ENCODE measurements at regions not wholly inside any gene's neighbourhood (a gene's known extent, or its start where the extent isn't known, plus 50 kb on each side); places are given as distances from the start of the nearest gene placed in this dataset.

- no peak for DNase-seq
Measured at GRCh38 chr9:35540315-35540714, 50.4 kb downstream of the RUSC2 start.

GRCh38 chr9:35546853-35547252 lies 56.9 kb downstream of the RUSC2 start:
- DNase-seq, result no peak

- no peak for DNase-seq
Measured at GRCh38 chr9:35547889-35548418, 57.1 kb upstream of the TESK1 start.

- no peak for DNase-seq
Measured at GRCh38 chr9:35548571-35548970, 56.5 kb upstream of the TESK1 start.

- no peak for DNase-seq
Measured at GRCh38 chr9:35549441-35549840, 55.6 kb upstream of the TESK1 start.

GRCh38 chr9:35552376-35552775 lies 52.7 kb upstream of the TESK1 start:
- no peak for DNase-seq

GRCh38 chr9:35552837-35553236 lies 52.2 kb upstream of the TESK1 start:
- DNase-seq, result no peak

- DNase-seq, result peak; percentile 12 to 69
Measured at GRCh38 chr9:35553670-35554543, 51.2 kb upstream of the TESK1 start.

DNA sequence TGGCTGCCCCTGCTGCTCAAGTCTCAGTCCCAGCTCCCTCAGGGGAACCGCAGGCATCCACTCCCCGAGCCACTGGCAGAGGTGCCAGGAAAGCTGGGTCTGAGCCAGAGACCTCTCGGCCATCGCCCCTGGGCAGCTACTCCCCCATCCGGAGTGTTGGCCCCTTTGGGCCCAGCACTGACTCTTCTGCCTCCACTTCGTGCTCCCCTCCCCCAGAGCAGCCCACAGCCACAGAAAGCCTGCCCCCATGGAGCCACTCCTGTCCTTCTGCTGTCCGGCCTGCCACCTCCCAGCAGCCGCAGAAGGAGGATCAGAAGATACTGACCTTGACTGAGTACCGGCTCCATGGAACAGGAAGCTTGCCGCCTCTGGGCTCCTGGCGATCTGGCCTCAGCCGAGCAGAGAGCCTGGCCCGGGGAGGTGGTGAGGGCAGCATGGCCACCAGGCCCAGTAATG lies 49.8 kb upstream of the TESK1 start:
- DNase-seq, result no peak
